Glomerular visceral epithelial cell (primary cell): ENCODE measurements at regions not wholly inside any gene's neighbourhood (a gene's known extent, or its start where the extent isn't known, plus 50 kb on each side); places are given as distances from the start of the nearest gene placed in this dataset.
"Not testable (repeated sequence)": the region's sequence is repeated elsewhere in the genome, so short reads cannot be mapped to it uniquely, and the experiment has no call there.

Experiments
- DNase-seq: peaks from one replicate; pipeline ENCODE4 v3.0.0-alpha.2; 2016; ENCODE audit errors: extremely low spot score

GRCh38 chr12:20126601-20127000 lies 241.7 kb upstream of the PDE3A start:
- no peak for DNase-seq

GRCh38 chr12:20127413-20127812 lies 240.9 kb upstream of the PDE3A start:
- DNase-seq, result no peak

- DNase-seq, result no peak
These were observed 239.4 kb upstream of the PDE3A start for GRCh38 chr12:20128928-20129327.

GRCh38 chr12:20132818-20133217 lies 235.5 kb upstream of the PDE3A start:
- no peak for DNase-seq

GRCh38 chr12:20134652-20135051 lies 233.7 kb upstream of the PDE3A start:
- DNase-seq, result no peak

- DNase-seq, result no peak
These were observed 227.6 kb upstream of the PDE3A start for GRCh38 chr12:20140751-20141150.

- no peak for DNase-seq
These were observed 226.0 kb upstream of the PDE3A start for GRCh38 chr12:20142316-20142715.

GRCh38 chr12:20142956-20143355 lies 225.4 kb upstream of the PDE3A start:
- DNase-seq, result no peak

GRCh38 chr12:20144341-20144740 lies 224.0 kb upstream of the PDE3A start:
- DNase-seq, result no peak

- no peak for DNase-seq
These were observed 220.1 kb upstream of the PDE3A start for GRCh38 chr12:20148241-20148640.

- DNase-seq, result no peak
These were observed 217.4 kb upstream of the PDE3A start for GRCh38 chr12:20150835-20151422.

- no peak for DNase-seq
These were observed 214.3 kb upstream of the PDE3A start for GRCh38 chr12:20154052-20154451.

- no peak for DNase-seq
These were observed 213.0 kb upstream of the PDE3A start for GRCh38 chr12:20155374-20155773.

GRCh38 chr12:20160899-20161298 lies 207.4 kb upstream of the PDE3A start:
- not testable (repeated sequence) for DNase-seq

GRCh38 chr12:20174528-20175175 lies 193.7 kb upstream of the PDE3A start:
- DNase-seq, result no peak

- DNase-seq, result no peak
These were observed 192.5 kb upstream of the PDE3A start for GRCh38 chr12:20175704-20176388.

GRCh38 chr12:20181416-20182180 lies 186.7 kb upstream of the PDE3A start:
- DNase-seq, result no peak

GRCh38 chr12:20183563-20183962 lies 184.8 kb upstream of the PDE3A start:
- DNase-seq, result no peak

- no peak for DNase-seq
These were observed 183.8 kb upstream of the PDE3A start for GRCh38 chr12:20184514-20184913.

- no peak for DNase-seq
These were observed 180.9 kb upstream of the PDE3A start for GRCh38 chr12:20187456-20187855.

GRCh38 chr12:20188930-20189653 lies 179.2 kb upstream of the PDE3A start:
- no peak for DNase-seq

- DNase-seq, result no peak
These were observed 178.6 kb upstream of the PDE3A start for GRCh38 chr12:20189767-20190166.
